DOHH2 (cell line): ENCODE measurements at regions not wholly inside any gene's neighbourhood (a gene's known extent, or its start where the extent isn't known, plus 50 kb on each side); places are given as distances from the start of the nearest gene placed in this dataset.

Source experiments
- EZH2phosphoT487 ChIP-seq: fragments of 200-600 bp; sonication (generic); IDR thresholded peaks from 2 replicates; pipeline ENCODE4 v1.6.1; 2017; ENCODE audit warnings: borderline replicate concordance, mild to moderate bottlenecking, antibody characterized with exemption, low read length, moderate library complexity, mixed read lengths
- TF ChIP-seq, protein P1 (sequence below): fragments of 200-600 bp; sonication (generic); IDR thresholded peaks from one replicate; pipeline ENCODE4 v1.5.1; 2014; ENCODE audit warnings: antibody characterized with exemption, mild to moderate bottlenecking, low read depth, low read length; ENCODE audit not compliant: poor library complexity, severe bottlenecking

DNA sequence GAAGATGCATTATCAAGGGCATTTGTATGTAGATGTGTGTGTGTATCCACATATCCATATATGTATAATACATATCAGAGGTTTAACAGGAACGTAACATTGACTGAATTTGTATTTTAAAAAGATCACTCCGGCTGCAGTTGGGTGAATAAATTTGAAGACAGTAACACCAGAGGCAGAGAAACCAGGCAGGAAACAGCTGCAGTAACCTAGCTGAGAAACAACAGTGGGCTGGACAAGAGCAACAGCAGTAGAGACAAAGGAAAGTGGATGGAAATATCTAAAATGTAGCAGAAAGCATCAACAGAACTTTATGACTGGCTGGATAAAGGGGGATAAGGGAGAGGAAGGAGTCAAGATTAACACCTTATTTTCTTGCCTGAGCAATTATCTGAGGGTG, 68.3 kb upstream of the SETMAR start:
- TF ChIP-seq, protein P1, sequence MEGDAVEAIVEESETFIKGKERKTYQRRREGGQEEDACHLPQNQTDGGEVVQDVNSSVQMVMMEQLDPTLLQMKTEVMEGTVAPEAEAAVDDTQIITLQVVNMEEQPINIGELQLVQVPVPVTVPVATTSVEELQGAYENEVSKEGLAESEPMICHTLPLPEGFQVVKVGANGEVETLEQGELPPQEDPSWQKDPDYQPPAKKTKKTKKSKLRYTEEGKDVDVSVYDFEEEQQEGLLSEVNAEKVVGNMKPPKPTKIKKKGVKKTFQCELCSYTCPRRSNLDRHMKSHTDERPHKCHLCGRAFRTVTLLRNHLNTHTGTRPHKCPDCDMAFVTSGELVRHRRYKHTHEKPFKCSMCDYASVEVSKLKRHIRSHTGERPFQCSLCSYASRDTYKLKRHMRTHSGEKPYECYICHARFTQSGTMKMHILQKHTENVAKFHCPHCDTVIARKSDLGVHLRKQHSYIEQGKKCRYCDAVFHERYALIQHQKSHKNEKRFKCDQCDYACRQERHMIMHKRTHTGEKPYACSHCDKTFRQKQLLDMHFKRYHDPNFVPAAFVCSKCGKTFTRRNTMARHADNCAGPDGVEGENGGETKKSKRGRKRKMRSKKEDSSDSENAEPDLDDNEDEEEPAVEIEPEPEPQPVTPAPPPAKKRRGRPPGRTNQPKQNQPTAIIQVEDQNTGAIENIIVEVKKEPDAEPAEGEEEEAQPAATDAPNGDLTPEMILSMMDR = no peak
- TF ChIP-seq EZH2phosphoT487 = no peak
